Activated CD8-positive, alpha-beta memory T cell treated with anti-CD3 and anti-CD28 coated beads, Interleukin-2, amount 50 U/mL, for 48 hours (primary cell): ENCODE measurements at regions not wholly inside any gene's neighbourhood (a gene's known extent, or its start where the extent isn't known, plus 50 kb on each side); places are given as distances from the start of the nearest gene placed in this dataset.

Experiments
- DNase-seq: peaks from one replicate; pipeline ENCODE4 v3.0.0-alpha.2; 2020

- no peak for DNase-seq
Measured at GRCh38 chr4:11546391-11547175, 117.9 kb upstream of the HS3ST1 start.

GRCh38 chr4:11545651-11546050 lies 117.0 kb upstream of the HS3ST1 start:
- no peak for DNase-seq

GRCh38 chr4:11544211-11544610 lies 115.5 kb upstream of the HS3ST1 start:
- DNase-seq: no peak

DNA sequence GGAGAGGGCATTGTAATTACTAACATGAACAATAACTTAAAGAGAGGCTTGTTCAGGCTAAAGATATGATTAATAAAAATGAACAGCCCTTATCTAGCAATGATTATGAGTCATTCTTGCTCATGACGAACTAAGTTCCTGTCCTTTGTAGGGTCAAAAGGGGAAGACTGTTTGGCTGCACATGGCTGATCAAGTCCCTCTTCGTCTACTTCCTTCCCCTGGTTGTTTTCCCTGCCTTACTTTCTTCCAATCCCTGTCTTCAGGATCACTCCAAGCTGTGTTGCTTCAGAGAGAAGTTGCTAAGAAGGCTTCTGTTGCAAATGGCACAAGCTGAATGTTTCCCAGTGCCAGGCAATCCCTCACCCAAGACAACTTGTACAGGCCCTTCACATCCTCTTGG lies 115.0 kb upstream of the HS3ST1 start:
- no peak for DNase-seq

DNA sequence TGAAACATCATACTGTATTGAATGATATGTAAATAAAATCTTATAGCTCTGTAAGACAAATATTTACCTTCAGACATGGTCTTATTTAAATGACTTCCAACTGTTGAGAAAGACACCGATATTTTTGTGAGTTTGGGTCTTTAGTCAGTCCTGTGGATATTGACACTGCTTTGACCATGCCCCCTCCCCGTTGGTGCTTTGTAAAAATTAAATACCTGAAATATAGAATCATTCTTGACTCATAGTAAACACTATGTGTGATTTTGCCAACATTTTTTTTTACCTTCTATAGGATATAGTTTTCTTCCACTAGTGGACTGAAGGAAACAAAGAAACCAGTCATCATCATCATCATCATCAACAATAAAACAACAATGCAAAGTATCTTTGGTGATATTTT lies 114.3 kb upstream of the HS3ST1 start:
- no peak for DNase-seq

GRCh38 chr4:11537846-11538245 lies 109.2 kb upstream of the HS3ST1 start:
- no peak for DNase-seq

DNA sequence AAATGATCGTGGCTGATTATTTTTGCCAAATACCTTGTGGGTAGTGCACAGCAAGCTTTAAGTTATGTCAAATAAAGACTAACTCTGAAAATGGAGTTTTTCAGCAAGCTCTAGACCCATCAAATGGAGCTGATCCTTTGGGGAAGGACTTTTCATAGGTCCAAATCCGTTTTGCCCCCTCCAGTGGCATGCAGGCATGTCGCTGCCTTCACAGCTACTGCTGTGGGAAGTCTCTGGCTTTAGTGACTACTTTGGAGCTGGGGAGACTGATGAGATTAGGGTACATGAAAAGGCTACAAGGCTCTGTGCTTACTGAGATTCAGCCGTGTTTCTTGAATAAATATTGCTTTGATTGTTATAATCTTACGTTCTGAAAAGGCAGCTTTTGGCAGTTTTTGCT lies 106.6 kb upstream of the HS3ST1 start:
- DNase-seq: no peak

DNA sequence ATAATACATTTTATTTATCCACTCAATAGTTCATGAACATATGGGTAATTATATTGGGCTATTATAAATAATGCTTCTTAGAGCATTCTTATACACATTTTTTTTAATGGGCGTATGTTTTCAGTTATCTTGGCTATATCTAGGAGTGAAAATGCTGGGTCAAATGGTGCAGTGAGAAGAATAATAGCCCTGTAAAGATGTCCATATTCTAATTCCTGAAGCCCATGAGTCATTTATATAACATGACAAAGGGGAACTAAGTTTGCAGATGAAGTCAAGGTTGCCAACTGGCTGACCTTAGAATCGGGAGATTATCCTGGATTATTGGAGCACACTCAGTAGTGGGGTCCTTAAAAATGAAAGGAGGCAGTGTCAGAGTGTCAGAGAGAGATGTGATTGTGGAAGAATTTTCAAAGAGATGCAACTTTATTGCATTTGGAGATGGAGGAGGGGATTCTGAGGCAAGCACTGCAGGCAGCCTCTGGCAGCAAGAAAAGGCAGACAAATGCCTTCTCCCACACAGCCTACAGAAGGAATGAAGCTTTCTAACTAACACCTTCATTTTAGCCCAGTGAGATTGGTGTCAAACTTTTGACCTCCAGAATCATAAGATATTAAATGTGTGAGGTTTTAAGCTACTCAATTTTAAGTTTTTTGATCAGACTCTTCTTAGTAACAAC lies 106.1 kb upstream of the HS3ST1 start:
- DNase-seq: no peak

DNA sequence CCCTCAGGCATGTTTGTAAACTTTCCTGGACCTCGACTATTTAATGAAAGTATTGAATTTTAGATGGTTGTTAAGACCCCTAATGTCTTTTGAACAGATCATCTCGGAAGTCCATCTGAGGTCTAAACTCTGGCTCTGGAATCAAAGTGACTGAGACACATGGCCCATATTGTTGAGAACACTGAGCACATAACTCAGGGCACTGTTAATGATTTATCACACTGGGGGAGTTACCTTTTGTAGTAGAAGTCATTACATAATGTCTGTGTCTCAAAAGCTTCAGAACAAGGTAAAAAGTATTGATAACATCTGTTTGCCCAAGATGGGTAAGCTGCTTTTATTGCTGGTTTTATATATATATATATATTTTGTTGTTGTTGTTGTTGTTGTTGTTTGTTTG lies 103.4 kb upstream of the HS3ST1 start:
- no peak for DNase-seq

GRCh38 chr4:11529625-11530201 lies 101.0 kb upstream of the HS3ST1 start:
- DNase-seq: no peak

- DNase-seq: no peak
Measured at GRCh38 chr4:11525085-11525484, 96.4 kb upstream of the HS3ST1 start.

DNA sequence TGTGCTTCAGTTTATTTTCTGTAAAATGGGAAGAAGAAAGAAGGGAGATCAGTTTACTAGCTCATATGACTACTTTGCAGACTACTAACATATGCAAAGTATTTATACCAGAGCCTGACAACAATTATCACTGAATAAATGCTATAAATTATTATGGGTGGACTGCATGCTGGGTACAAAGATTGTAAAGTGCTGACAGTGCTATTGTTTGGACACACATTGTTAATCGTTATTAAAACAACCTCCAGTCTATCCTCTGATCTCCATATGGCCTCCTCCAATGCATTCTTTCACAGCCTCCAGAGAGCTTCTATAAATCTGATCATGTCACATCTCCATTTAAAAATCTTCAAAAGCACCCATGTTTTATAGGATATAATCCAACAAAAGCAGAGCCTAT lies 90.1 kb upstream of the HS3ST1 start:
- DNase-seq: no peak

DNA sequence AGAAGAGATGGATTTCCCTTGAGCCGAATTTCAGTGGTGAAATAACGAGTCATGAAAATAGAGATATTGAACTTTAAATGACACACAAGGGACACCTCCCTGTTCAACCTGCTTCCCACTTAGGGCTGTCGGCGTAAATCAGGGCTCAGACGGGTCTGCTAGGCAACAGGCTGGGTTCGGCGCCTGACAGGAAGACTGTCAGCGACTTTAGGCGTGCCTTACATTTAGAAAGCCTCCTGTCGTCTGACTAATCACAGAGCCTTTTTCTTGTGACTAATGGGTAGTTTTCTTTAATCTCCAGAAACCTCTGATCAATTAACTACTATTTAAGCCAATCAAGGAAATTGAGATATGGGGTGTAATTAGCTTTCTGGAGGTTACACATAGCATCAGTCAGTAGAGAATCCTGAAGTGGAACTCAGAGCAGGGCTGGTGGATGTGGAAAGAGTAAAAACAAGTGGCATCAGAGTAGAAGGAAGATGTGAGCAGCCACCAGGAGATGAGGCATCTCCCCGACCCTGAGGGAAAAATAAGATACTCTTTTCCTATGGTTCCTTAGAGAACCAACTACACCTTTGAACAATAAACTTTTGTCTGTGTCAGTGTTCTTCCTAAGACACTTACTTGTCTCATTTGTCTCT lies 86.2 kb upstream of the HS3ST1 start:
- DNase-seq: no peak

- DNase-seq: no peak
Measured at GRCh38 chr4:11514003-11514402, 85.3 kb upstream of the HS3ST1 start.

GRCh38 chr4:11512871-11513270 lies 84.2 kb upstream of the HS3ST1 start:
- DNase-seq: no peak

- no peak for DNase-seq
Measured at GRCh38 chr4:11511321-11511720, 82.6 kb upstream of the HS3ST1 start.

DNA sequence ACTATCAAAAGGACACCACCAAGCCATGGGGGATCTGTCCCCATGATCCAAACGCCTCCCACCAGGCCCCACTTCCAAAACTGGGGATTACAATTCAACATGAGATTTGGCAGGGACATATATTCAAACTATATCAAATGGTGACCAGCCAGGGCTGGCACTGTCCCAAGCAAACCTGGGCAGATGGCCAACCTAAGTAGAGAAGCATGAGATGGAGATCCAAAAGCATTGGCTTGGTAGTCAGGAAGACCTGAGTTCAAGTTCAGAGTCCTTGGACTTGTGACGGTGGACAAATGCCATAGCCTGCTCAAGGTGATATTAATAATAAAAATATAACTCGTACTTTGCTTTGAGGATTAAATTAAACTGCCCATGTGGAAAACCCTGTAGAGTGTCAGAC lies 79.2 kb upstream of the HS3ST1 start:
- DNase-seq: no peak

- no peak for DNase-seq
Measured at GRCh38 chr4:11506194-11506593, 77.5 kb upstream of the HS3ST1 start.

DNA sequence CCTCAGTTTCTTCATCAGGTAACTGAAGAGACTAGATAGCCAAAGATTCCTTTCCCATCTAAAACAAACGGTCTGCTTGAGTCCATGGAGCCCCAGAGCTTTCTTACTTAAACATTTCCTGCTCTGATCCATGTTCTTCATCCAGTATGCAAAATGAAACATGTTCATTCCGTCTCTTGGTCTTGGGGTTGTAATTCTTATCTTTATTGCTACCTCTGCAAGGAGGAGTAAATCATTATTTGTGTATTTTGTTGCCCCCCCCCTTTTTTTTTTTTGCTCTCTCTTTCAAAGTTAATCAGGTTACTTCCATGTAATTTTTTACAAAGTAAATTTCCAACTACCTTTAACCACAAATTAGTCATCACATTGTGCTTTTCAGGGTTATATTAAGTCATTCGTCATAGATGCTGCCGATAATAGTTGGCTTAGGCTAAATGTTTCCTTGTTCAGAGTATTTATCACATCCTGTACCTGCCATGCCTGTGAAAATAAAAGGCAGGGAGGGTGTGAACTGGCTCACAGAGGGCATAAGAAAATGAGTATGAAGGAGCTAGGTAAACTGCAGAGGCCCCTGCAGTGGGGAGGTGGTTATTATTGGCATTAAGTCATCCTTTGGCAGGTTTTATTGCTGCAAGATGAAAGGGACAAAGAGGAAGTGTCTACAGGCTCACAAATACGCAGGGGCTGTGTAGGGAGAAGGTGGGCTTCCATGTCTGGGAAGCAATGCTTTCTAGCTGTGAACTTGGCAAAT lies 76.7 kb upstream of the HS3ST1 start:
- no peak for DNase-seq

GRCh38 chr4:11503166-11503565 lies 74.5 kb upstream of the HS3ST1 start:
- DNase-seq: no peak

- DNase-seq: no peak
Measured at GRCh38 chr4:11497972-11498371, 69.3 kb upstream of the HS3ST1 start.

- DNase-seq: no peak
Measured at GRCh38 chr4:11497212-11497806, 68.6 kb upstream of the HS3ST1 start.

- DNase-seq: no peak
Measured at GRCh38 chr4:11496351-11496829, 67.7 kb upstream of the HS3ST1 start.
